ENCODE measurements at regions not wholly inside any gene's neighbourhood (a gene's known extent, or its start where the extent isn't known, plus 50 kb on each side); places are given as distances from the start of the nearest gene placed in this dataset.

GRCh38 chr16:80018466-80018865, 417.9 kb upstream of the MAF start:
- no peaks in the 10 kb centered on the region for H3K4me1 Mint-ChIP-seq (ENCODE audit: low read depth, unreplicated experiment)
- H3K4me3 Mint-ChIP-seq (ENCODE audit: unreplicated experiment) = no peak overlapping the region
- H3K27ac Mint-ChIP-seq (ENCODE audit: unreplicated experiment) = no peak overlapping the region
- no peaks in the 10 kb centered on the region for H3K9me3 Mint-ChIP-seq (ENCODE audit: unreplicated experiment)
- H3K27me3 Mint-ChIP-seq (ENCODE audit: unreplicated experiment) = no peaks in the 10 kb centered on the region
- TF ChIP-seq CTCF (IDR thresholded peaks at IDR 0.05; ENCODE audit: partially characterized antibody, unreplicated experiment) = no peak
- DNase-seq = no peak
- no peaks in the 10 kb centered on the region for H3K36me3 Mint-ChIP-seq (ENCODE audit: unreplicated experiment)

GRCh38 chr16:80016731-80017326, 416.3 kb upstream of the MAF start:
- no peak overlapping the region for H3K27ac Mint-ChIP-seq (ENCODE audit: unreplicated experiment)
- DNase-seq = no peak
- no peaks in the 10 kb centered on the region for H3K4me1 Mint-ChIP-seq (ENCODE audit: low read depth, unreplicated experiment)
- H3K4me3 Mint-ChIP-seq (ENCODE audit: unreplicated experiment) = no peak overlapping the region
- H3K36me3 Mint-ChIP-seq (ENCODE audit: unreplicated experiment) = no peaks in the 10 kb centered on the region
- H3K9me3 Mint-ChIP-seq (ENCODE audit: unreplicated experiment) = no peaks in the 10 kb centered on the region
- H3K27me3 Mint-ChIP-seq (ENCODE audit: unreplicated experiment) = no peaks in the 10 kb centered on the region
- TF ChIP-seq CTCF (IDR thresholded peaks at IDR 0.05; ENCODE audit: partially characterized antibody, unreplicated experiment) = no peak

GRCh38 chr16:80015566-80015965, 415.0 kb upstream of the MAF start:
- Mint-ChIP-seq H3K4me1 (ENCODE audit: low read depth, unreplicated experiment) (no peaks in the 10 kb centered on the region), H3K27me3 (ENCODE audit: unreplicated experiment) (no peaks in the 10 kb centered on the region), H3K9me3 (ENCODE audit: unreplicated experiment) (no peaks in the 10 kb centered on the region), H3K27ac (ENCODE audit: unreplicated experiment) (no peak overlapping the region), H3K36me3 (ENCODE audit: unreplicated experiment) (no peaks in the 10 kb centered on the region), H3K4me3 (ENCODE audit: unreplicated experiment) (no peak overlapping the region)
- TF ChIP-seq CTCF (IDR thresholded peaks at IDR 0.05; ENCODE audit: partially characterized antibody, unreplicated experiment) = no peak
- DNase-seq = no peak

GRCh38 chr16:80014241-80014939, 413.9 kb upstream of the MAF start:
- Mint-ChIP-seq H3K9me3 (ENCODE audit: unreplicated experiment) (no peaks in the 10 kb centered on the region), H3K4me3 (ENCODE audit: unreplicated experiment) (no peak overlapping the region), H3K4me1 (ENCODE audit: low read depth, unreplicated experiment) (no peaks in the 10 kb centered on the region), H3K27ac (ENCODE audit: unreplicated experiment) (no peak overlapping the region), H3K36me3 (ENCODE audit: unreplicated experiment) (no peaks in the 10 kb centered on the region), H3K27me3 (ENCODE audit: unreplicated experiment) (no peaks in the 10 kb centered on the region)
- no peak for TF ChIP-seq CTCF (IDR thresholded peaks at IDR 0.05; ENCODE audit: partially characterized antibody, unreplicated experiment)
- DNase-seq = no peak

- Mint-ChIP-seq H3K9me3 (ENCODE audit: unreplicated experiment) (no peaks in the 10 kb centered on the region), H3K27ac (ENCODE audit: unreplicated experiment) (no peak overlapping the region), H3K4me3 (ENCODE audit: unreplicated experiment) (no peak overlapping the region), H3K27me3 (ENCODE audit: unreplicated experiment) (no peaks in the 10 kb centered on the region), H3K4me1 (ENCODE audit: low read depth, unreplicated experiment) (no peaks in the 10 kb centered on the region), H3K36me3 (ENCODE audit: unreplicated experiment) (no peaks in the 10 kb centered on the region)
- no peak for TF ChIP-seq CTCF (IDR thresholded peaks at IDR 0.05; ENCODE audit: partially characterized antibody, unreplicated experiment)
- no peak for DNase-seq
Measured at GRCh38 chr16:80012586-80012985, 412.0 kb upstream of the MAF start.

Measured in glutamatergic neuron (in vitro differentiated cells).